ENCODE measurements at regions not wholly inside any gene's neighbourhood (a gene's known extent, or its start where the extent isn't known, plus 50 kb on each side); places are given as distances from the start of the nearest gene placed in this dataset.
"Not testable (repeated sequence)": the region's sequence is repeated elsewhere in the genome, so short reads cannot be mapped to it uniquely, and the experiment has no call there.

- H3K27ac ChIP-seq (ENCODE audit: low read depth in 2 of 2, low read length in 2 of 2), result no peak overlapping the region
- no peaks in the 10 kb centered on the region for H3K27me3 ChIP-seq (ENCODE audit: control insufficient read depth, insufficient read depth, low read length)
- no peak overlapping the region for H3K4me3 ChIP-seq (ENCODE audit: low read length in 3 of 3)
- intact Hi-C loops (cut with DNase I), result no loop called here
- H3K4me1 ChIP-seq (ENCODE audit: control insufficient read depth in 2 of 3, insufficient read depth in 2 of 3, low read depth in 1 of 3, low read length in 3 of 3), result no peaks in the 10 kb centered on the region
- DNase-seq (no peak), FAIRE-seq (no peak)
- no peaks in the 10 kb centered on the region for H3K9me3 ChIP-seq (ENCODE audit: control insufficient read depth in 2 of 3, insufficient read depth in 1 of 3, low read length in 3 of 3)
- H3K9ac ChIP-seq (ENCODE audit: low read length in 3 of 3), result no peak overlapping the region
- no peak for TF ChIP-seq CTCF (IDR thresholded peaks at IDR 0.05; ENCODE audit: borderline replicate concordance, extremely low read depth, insufficient read depth)
- no peaks in the 10 kb centered on the region for H3K36me3 ChIP-seq (ENCODE audit: control insufficient read depth in 2 of 3, insufficient read depth in 3 of 3, low read length in 3 of 3)
Measured at GRCh38 chr20:48486065-48486464, 341.7 kb downstream of the PREX1 start.

GRCh38 chr20:48485153-48485552, 342.6 kb downstream of the PREX1 start:
- H3K9me3 ChIP-seq (ENCODE audit: control insufficient read depth in 2 of 3, insufficient read depth in 1 of 3, low read length in 3 of 3); FAIRE-seq; H3K4me3 ChIP-seq (ENCODE audit: low read length in 3 of 3); H3K36me3 ChIP-seq (ENCODE audit: control insufficient read depth in 2 of 3, insufficient read depth in 3 of 3, low read length in 3 of 3); intact Hi-C loops (cut with DNase I); H3K27ac ChIP-seq (ENCODE audit: low read depth in 2 of 2, low read length in 2 of 2); H3K9ac ChIP-seq (ENCODE audit: low read length in 3 of 3); H3K4me1 ChIP-seq (ENCODE audit: control insufficient read depth in 2 of 3, insufficient read depth in 2 of 3, low read depth in 1 of 3, low read length in 3 of 3); H3K27me3 ChIP-seq (ENCODE audit: control insufficient read depth, insufficient read depth, low read length); DNase-seq: not testable (repeated sequence)

GRCh38 chr20:48483334-48484066, 344.3 kb downstream of the PREX1 start:
- no peaks in the 10 kb centered on the region for H3K27me3 ChIP-seq (ENCODE audit: control insufficient read depth, insufficient read depth, low read length)
- no peak for DNase-seq
- H3K27ac ChIP-seq (ENCODE audit: low read depth in 2 of 2, low read length in 2 of 2), result no peak overlapping the region
- no peaks in the 10 kb centered on the region for H3K36me3 ChIP-seq (ENCODE audit: control insufficient read depth in 2 of 3, insufficient read depth in 3 of 3, low read length in 3 of 3)
- H3K9ac ChIP-seq (ENCODE audit: low read length in 3 of 3), result no peak overlapping the region
- H3K9me3 ChIP-seq (ENCODE audit: control insufficient read depth in 2 of 3, insufficient read depth in 1 of 3, low read length in 3 of 3), result no peaks in the 10 kb centered on the region
- intact Hi-C loops (cut with DNase I), result no loop called here
- no peak overlapping the region for H3K4me3 ChIP-seq (ENCODE audit: low read length in 3 of 3)
- no peak for FAIRE-seq
- no peak for TF ChIP-seq CTCF (IDR thresholded peaks at IDR 0.05; ENCODE audit: borderline replicate concordance, extremely low read depth, insufficient read depth)
- H3K4me1 ChIP-seq (ENCODE audit: control insufficient read depth in 2 of 3, insufficient read depth in 2 of 3, low read depth in 1 of 3, low read length in 3 of 3), result no peaks in the 10 kb centered on the region

GRCh38 chr20:48482790-48483189, 345.0 kb downstream of the PREX1 start:
- H3K27me3 ChIP-seq (ENCODE audit: control insufficient read depth, insufficient read depth, low read length), result no peaks in the 10 kb centered on the region
- FAIRE-seq, result no peak

More at GRCh38 chr20:48482790-48483189, 345.0 kb downstream of the PREX1 start:
- Histone ChIP-seq H3K4me3 (ENCODE audit: low read length in 3 of 3) (no peak overlapping the region), H3K27ac (ENCODE audit: low read depth in 2 of 2, low read length in 2 of 2) (no peak overlapping the region), H3K36me3 (ENCODE audit: control insufficient read depth in 2 of 3, insufficient read depth in 3 of 3, low read length in 3 of 3) (no peaks in the 10 kb centered on the region), H3K9ac (ENCODE audit: low read length in 3 of 3) (no peak overlapping the region), H3K9me3 (ENCODE audit: control insufficient read depth in 2 of 3, insufficient read depth in 1 of 3, low read length in 3 of 3) (no peaks in the 10 kb centered on the region), H3K4me1 (ENCODE audit: control insufficient read depth in 2 of 3, insufficient read depth in 2 of 3, low read depth in 1 of 3, low read length in 3 of 3) (no peaks in the 10 kb centered on the region)
- no peak for DNase-seq
- intact Hi-C loops (cut with DNase I), result no loop called here
- TF ChIP-seq CTCF (IDR thresholded peaks at IDR 0.05; ENCODE audit: borderline replicate concordance, extremely low read depth, insufficient read depth), result no peak
